Left lung (tissue), 4 donors: ENCODE measurements at regions not wholly inside any gene's neighbourhood (a gene's known extent, or its start where the extent isn't known, plus 50 kb on each side); places are given as distances from the start of the nearest gene placed in this dataset.

Source experiments
- ATAC-seq: fragments of 200-7000 bp; cut with Tn5 transposase; one replicate; pipeline ENCODE4 v1.9.1; 2020; ENCODE audit warnings: moderate library complexity
- DNase-seq, 4 donors: peaks; one replicate each; pipeline ENCODE4 v3.0.0-alpha.2; 2013 to 2020
- H3K27ac ChIP-seq, 2 donors: fragments of 200-600 bp; sonication (generic) in 1 of 2; one replicate each; pipeline versions ENCODE4 v1.5.0 to v1.8.0; 2020 to 2021
- H3K27me3 ChIP-seq, 2 donors: fragments of 200-600 bp; sonication (generic) in 1 of 2; one replicate each; pipeline versions ENCODE4 v1.5.0 to v1.8.0; 2020 to 2021
- H3K36me3 ChIP-seq, 2 donors: fragments of 200-600 bp; sonication (generic) in 1 of 2; one replicate each; pipeline versions ENCODE4 v1.5.0 to v1.8.0; 2020 to 2021
- H3K4me1 ChIP-seq, 2 donors: fragments of 200-600 bp; one replicate each; pipeline ENCODE4 v1.8.0; 2021
- H3K4me3 ChIP-seq, 2 donors: fragments of 200-600 bp; sonication (generic) in 1 of 2; one replicate each; pipeline versions ENCODE4 v1.5.0 to v1.8.0; 2020 to 2021; ENCODE audit warnings: mild to moderate bottlenecking in 1 of 2
- H3K9me3 ChIP-seq, 2 donors: fragments of 200-600 bp; sonication (generic) in 1 of 2; one replicate each; pipeline versions ENCODE4 v1.5.0 to v1.8.0; 2020 to 2021
- intact Hi-C, 2 donors: fragments of 100-400 bp; cut with DNase I; formaldehyde crosslinking; loops; one replicate each; pipeline versions ENCODE4 v1.11.2 to v1.14.2; 2022
- TF ChIP-seq, protein P1 (sequence below), 2 donors: fragments of 200-600 bp; sonication (generic) in 1 of 2; IDR thresholded peaks; one replicate each; pipeline versions ENCODE4 v1.5.0 to v1.8.0; 2021; ENCODE audit warnings: antibody characterized with exemption in 2 of 2
- donor health status: DM: no; HTN: yes; CAD: no.
- donor health status: DM: no; HTN: no; CAD: no.

DNA sequence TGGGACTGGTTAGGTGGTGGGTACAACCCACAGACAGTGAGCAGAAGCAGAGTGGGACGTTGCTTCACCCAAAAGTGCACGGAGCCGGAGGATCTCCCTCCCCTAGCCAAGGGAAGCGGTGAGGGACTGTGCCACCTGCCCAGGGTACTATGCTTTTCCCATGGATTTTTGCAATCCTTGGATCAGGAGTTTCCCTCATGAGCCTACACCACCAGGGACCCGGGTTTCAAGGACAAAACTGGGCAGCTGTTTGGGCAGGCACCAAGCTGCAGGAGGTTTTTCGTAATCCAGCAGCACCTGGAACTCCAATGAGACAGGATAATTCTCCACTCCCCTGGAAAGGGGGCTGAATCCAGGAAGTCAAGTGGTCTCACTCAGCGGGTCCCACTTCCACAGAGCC is 209.1 kb upstream of the CXCL12 start:
- ATAC-seq (no peak), DNase-seq (no peak)
- TF ChIP-seq, protein P1, sequence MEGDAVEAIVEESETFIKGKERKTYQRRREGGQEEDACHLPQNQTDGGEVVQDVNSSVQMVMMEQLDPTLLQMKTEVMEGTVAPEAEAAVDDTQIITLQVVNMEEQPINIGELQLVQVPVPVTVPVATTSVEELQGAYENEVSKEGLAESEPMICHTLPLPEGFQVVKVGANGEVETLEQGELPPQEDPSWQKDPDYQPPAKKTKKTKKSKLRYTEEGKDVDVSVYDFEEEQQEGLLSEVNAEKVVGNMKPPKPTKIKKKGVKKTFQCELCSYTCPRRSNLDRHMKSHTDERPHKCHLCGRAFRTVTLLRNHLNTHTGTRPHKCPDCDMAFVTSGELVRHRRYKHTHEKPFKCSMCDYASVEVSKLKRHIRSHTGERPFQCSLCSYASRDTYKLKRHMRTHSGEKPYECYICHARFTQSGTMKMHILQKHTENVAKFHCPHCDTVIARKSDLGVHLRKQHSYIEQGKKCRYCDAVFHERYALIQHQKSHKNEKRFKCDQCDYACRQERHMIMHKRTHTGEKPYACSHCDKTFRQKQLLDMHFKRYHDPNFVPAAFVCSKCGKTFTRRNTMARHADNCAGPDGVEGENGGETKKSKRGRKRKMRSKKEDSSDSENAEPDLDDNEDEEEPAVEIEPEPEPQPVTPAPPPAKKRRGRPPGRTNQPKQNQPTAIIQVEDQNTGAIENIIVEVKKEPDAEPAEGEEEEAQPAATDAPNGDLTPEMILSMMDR (IDR thresholded peaks at IDR 0.05) = no peak
- H3K27ac ChIP-seq = no peak overlapping the region
- H3K36me3 ChIP-seq = no peaks in the 10 kb centered on the region
- no peaks in the 10 kb centered on the region for H3K4me1 ChIP-seq
- H3K9me3 ChIP-seq = no peaks in the 10 kb centered on the region
- no peak overlapping the region for H3K4me3 ChIP-seq
- intact Hi-C loops = no loop called here
- peaks cover 0 to 10% of the 10 kb centered on the region in 2 donors for H3K27me3 ChIP-seq

DNA sequence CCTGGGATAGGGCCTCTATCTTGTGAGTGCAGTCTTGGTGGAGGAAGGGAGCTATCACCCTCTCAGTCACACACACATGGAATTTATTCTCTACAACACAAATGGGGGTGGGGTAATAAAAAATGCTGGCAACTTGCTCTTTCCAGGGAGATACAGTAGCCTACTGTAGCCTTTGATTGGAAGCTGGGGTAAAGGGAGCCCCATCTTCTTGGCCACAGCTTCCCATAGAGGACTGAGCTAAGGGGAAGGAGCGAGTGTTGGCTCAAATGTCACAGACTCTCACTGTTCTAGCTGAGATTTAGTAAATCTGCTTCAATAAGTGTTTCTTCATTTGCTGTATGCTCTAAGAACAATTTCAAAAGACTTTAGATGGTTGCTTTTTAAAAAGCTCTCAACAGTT is 222.2 kb upstream of the CXCL12 start:
- H3K4me1 ChIP-seq = no peaks in the 10 kb centered on the region
- no peaks in the 10 kb centered on the region for H3K36me3 ChIP-seq
- H3K9me3 ChIP-seq = no peaks in the 10 kb centered on the region
- H3K27me3 ChIP-seq = peaks cover 0 to 6% of the 10 kb centered on the region in 2 donors
- ATAC-seq = no peak
- no peak for DNase-seq
- TF ChIP-seq, protein P1 (IDR thresholded peaks at IDR 0.05) = no peak
- no peak overlapping the region for H3K27ac ChIP-seq
- no peak overlapping the region for H3K4me3 ChIP-seq
- intact Hi-C loops = no loop called here

DNA sequence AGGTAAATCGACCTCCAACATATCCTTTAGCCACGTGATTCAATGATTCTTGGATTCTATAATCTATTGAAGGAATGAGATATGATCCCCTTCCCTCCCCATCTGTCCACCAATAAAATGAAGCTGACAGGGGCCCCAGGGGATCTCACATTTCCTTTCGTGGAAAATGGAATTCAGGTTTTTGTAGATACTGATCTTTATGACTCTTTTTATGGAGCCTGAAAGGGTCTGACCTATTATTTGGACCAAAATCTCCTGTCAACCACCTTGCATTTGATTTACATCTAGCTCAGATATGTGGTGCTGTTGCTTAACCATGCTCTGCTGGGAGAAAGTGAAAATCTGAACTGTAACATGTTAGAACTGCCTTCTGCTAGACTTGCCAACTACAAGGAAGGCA is 234.0 kb upstream of the CXCL12 start:
- intact Hi-C loops = no loop called here
- DNase-seq = no peak
- TF ChIP-seq, protein P1 (IDR thresholded peaks at IDR 0.05) = no peak
- H3K9me3 ChIP-seq = no peaks in the 10 kb centered on the region
- no peak for ATAC-seq
- H3K36me3 ChIP-seq = no peaks in the 10 kb centered on the region
- H3K4me3 ChIP-seq = no peak overlapping the region
- no peak overlapping the region for H3K27ac ChIP-seq
- H3K4me1 ChIP-seq = no peaks in the 10 kb centered on the region
- no peaks in the 10 kb centered on the region for H3K27me3 ChIP-seq

DNA sequence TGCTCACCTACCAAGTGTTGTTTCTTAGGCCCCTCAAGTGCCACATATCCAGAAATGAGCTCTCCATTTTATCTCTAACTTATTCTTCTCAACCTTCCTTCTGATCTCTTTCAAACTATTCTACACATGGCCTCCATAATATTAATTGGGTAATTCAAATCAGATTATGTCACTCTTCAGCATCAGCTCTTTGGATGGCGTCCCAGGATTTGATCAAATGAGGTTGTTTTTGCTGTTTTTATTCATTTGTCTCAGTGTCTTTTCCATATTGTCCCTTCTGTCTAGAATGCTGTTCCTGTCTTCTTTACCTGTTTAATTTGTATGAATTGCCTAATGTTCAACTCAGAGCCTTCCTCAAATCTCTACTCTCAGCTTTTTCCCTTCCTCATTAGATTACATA is 234.6 kb upstream of the CXCL12 start:
- ATAC-seq (no peak), DNase-seq (no peak)
- Histone ChIP-seq H3K27ac (no peak overlapping the region), H3K4me1 (no peaks in the 10 kb centered on the region), H3K9me3 (no peaks in the 10 kb centered on the region), H3K4me3 (no peak overlapping the region), H3K27me3 (no peaks in the 10 kb centered on the region), H3K36me3 (no peaks in the 10 kb centered on the region)
- intact Hi-C loops = no loop called here
- TF ChIP-seq, protein P1 (IDR thresholded peaks at IDR 0.05) = no peak

DNA sequence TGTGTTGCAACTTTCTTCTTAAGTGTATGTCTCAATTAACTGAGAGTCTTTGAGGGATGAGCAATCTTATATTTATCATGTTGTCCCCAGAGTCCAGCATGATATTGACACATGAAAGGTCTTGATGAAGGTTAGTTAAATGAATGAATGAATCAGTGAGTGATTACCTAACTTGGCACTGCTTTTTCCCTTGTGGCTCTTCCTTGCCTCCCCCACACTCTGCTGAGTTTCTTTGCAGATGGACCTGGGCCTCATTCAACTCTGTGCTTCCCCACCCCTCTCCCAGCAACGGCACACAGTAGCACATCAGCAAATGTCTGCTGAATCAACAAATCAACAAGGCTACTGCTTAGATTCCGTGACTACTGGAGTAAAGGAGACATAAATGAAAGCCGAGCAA is 235.1 kb upstream of the CXCL12 start:
- H3K4me1 ChIP-seq = no peaks in the 10 kb centered on the region
- no peaks in the 10 kb centered on the region for H3K9me3 ChIP-seq
- intact Hi-C loops = no loop called here
- H3K27ac ChIP-seq = no peak overlapping the region
- no peak overlapping the region for H3K4me3 ChIP-seq
- H3K27me3 ChIP-seq = no peaks in the 10 kb centered on the region
- ATAC-seq (no peak), DNase-seq (no peak)
- TF ChIP-seq, protein P1 (IDR thresholded peaks at IDR 0.05) = no peak
- H3K36me3 ChIP-seq = no peaks in the 10 kb centered on the region
